WTC11 (cell line): ENCODE measurements at regions not wholly inside any gene's neighbourhood (a gene's known extent, or its start where the extent isn't known, plus 50 kb on each side); places are given as distances from the start of the nearest gene placed in this dataset.

Experiments used
- ATAC-seq: fragments of 200-7000 bp; cut with Tn5 transposase; 2 replicates; pipeline ENCODE4 v1.10.0; 2021; ENCODE audit warnings: mild to moderate bottlenecking, moderate library complexity
- CTCF ChIA-PET: fragments of 300-600 bp; sonication (Branson Sonifier 250); formaldehyde crosslinking; loops from one replicate; lab custom pipeline; 2021; ENCODE audit warnings: antibody characterized with exemption; lab: Charles Lee
- POLR2A ChIA-PET: fragments of 350-600 bp; sonication (Branson Sonifier 250); formaldehyde crosslinking; loops from one replicate; lab custom pipeline; 2021; ENCODE audit warnings: antibody characterized with exemption; lab: Charles Lee
- DNase-seq: peaks from one replicate; pipeline ENCODE4 v3.0.0; 2021; ENCODE audit warnings: low spot score
- H3K27ac Mint-ChIP-seq: 2 replicates; pipeline ENCODE4 v1.8.0; 2021; ENCODE audit warnings: mixed read lengths
- H3K27me3 Mint-ChIP-seq: 2 replicates; pipeline ENCODE4 v1.8.0; 2021; ENCODE audit warnings: low read depth, mild to moderate bottlenecking, moderate library complexity, mixed read lengths
- H3K36me3 Mint-ChIP-seq: 2 replicates; pipeline ENCODE4 v1.8.0; 2021; ENCODE audit warnings: mixed read lengths
- H3K4me1 Mint-ChIP-seq: 2 replicates; pipeline ENCODE4 v1.8.0; 2022; ENCODE audit warnings: mixed read lengths
- H3K4me3 Mint-ChIP-seq: 2 replicates; pipeline ENCODE4 v1.8.0; 2021; ENCODE audit warnings: mild to moderate bottlenecking, moderate library complexity, mixed read lengths
- H3K9me3 Mint-ChIP-seq: 2 replicates; pipeline ENCODE4 v1.8.0; 2021; ENCODE audit warnings: mixed read lengths
- ELF4 ChIP-seq: sonication (generic); formaldehyde crosslinking; IDR thresholded peaks from 2 replicates; pipeline ENCODE4 v1.8.1; 2022; ENCODE audit warnings: low read depth, mild to moderate bottlenecking, moderate library complexity, missing genetic modification reagents
- ETV6 ChIP-seq: sonication (generic); formaldehyde crosslinking; IDR thresholded peaks from 2 replicates; pipeline ENCODE4 v1.8.1; 2022; ENCODE audit warnings: mild to moderate bottlenecking, missing genetic modification reagents
- GRHL2 ChIP-seq: fragments of 250-450 bp; sonication (Bioruptor Pico); IDR thresholded peaks from 2 replicates; pipeline ENCODE4 v1.8.0; 2022; ENCODE audit warnings: mild to moderate bottlenecking, moderate library complexity; ENCODE audit not compliant: insufficient replicate concordance, severe bottlenecking
- HMGA2 ChIP-seq: fragments of 250-450 bp; sonication (Bioruptor Pico); IDR thresholded peaks from 2 replicates; pipeline ENCODE4 v1.4.0; 2021; ENCODE audit warnings: mild to moderate bottlenecking, moderate library complexity
- KAT7 ChIP-seq: sonication (generic); formaldehyde crosslinking; IDR thresholded peaks from 2 replicates; pipeline ENCODE4 v1.8.1; 2023; ENCODE audit warnings: missing genetic modification reagents, mild to moderate bottlenecking, borderline replicate concordance
- ZNF416 ChIP-seq: fragments of 250-450 bp; sonication (Bioruptor Pico); IDR thresholded peaks from 2 replicates; pipeline ENCODE4 v1.9.0; 2021; ENCODE audit warnings: mild to moderate bottlenecking, inconsistent platforms
- TF ChIP-seq, protein P1 (sequence below): sonication (generic); formaldehyde crosslinking; conservative IDR thresholded peaks from 2 replicates; pipeline ENCODE4 v1.8.1; 2023; ENCODE audit warnings: mild to moderate bottlenecking, low read depth, missing genetic modification reagents, moderate library complexity
- TF ChIP-seq, protein P2 (sequence below): fragments of 200-600 bp; IDR thresholded peaks from 2 replicates; pipeline ENCODE4 v1.8.0; 2022; ENCODE audit warnings: antibody characterized with exemption
- TF ChIP-seq, protein P3 (sequence below): fragments of 250-450 bp; sonication (Bioruptor Pico); IDR thresholded peaks from 2 replicates; pipeline ENCODE4 v2.1.2; 2022; ENCODE audit warnings: mild to moderate bottlenecking, moderate library complexity
- TF ChIP-seq, protein P4 (sequence below): sonication (generic); formaldehyde crosslinking; IDR thresholded peaks from 2 replicates; pipeline ENCODE4 v1.8.0; 2022; ENCODE audit warnings: mild to moderate bottlenecking, missing genetic modification reagents
- TF ChIP-seq, protein P5 (sequence below): sonication (generic); formaldehyde crosslinking; conservative IDR thresholded peaks from 2 replicates; pipeline ENCODE4 v1.8.1; 2022; ENCODE audit warnings: mild to moderate bottlenecking, missing genetic modification reagents
- TF ChIP-seq, protein P6 (sequence below): sonication (generic); formaldehyde crosslinking; IDR thresholded peaks from 2 replicates; pipeline ENCODE4 v1.8.0; 2023; ENCODE audit warnings: missing genetic modification reagents
- TF ChIP-seq, protein P7 (sequence below): sonication (generic); formaldehyde crosslinking; IDR thresholded peaks from 2 replicates; pipeline ENCODE4 v1.8.1; 2023; ENCODE audit warnings: mild to moderate bottlenecking, missing genetic modification reagents

DNA sequence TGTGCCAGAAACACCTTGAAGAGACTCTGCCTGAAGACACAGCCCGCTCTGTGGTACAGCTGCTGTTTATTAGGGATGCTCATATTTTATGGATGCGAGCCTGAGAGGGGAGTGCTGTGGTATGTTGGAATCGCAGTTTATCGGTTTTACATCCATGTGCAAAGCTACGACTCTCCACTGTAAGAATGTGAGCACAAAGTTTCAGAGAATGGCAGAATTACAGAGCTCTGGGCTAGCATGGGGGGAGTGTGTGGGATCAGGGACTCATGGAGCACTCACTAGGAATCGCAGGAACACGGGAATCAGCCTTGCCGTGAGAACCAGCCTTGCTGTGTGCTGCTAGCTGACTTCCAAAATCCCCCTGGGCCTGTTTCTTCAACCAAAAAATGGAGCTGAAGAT lies 199.9 kb downstream of the RNF144A start:
- Mint-ChIP-seq H3K9me3 (peaks cover 16% of the 10 kb centered on the region), H3K36me3 (peaks cover 5% of the 10 kb centered on the region; the same call in 1 of the 2 replicates), H3K4me1 (peaks cover 5% of the 10 kb centered on the region; the same call in 1 of the 2 replicates), H3K27me3 (no peaks in the 10 kb centered on the region), H3K4me3 (no peak overlapping the region), H3K27ac (no peak overlapping the region)
- CTCF ChIA-PET = interaction anchor here (1.1 to 1.2 kb wide), 2 partner anchors 14 to 206 kb away, joined by 3 read pairs; no protein-coding TSS in a partner anchor
- DNase-seq (no peak), ATAC-seq (no peak)
- POLR2A ChIA-PET = no interaction called here
- TF ChIP-seq, protein P1, sequence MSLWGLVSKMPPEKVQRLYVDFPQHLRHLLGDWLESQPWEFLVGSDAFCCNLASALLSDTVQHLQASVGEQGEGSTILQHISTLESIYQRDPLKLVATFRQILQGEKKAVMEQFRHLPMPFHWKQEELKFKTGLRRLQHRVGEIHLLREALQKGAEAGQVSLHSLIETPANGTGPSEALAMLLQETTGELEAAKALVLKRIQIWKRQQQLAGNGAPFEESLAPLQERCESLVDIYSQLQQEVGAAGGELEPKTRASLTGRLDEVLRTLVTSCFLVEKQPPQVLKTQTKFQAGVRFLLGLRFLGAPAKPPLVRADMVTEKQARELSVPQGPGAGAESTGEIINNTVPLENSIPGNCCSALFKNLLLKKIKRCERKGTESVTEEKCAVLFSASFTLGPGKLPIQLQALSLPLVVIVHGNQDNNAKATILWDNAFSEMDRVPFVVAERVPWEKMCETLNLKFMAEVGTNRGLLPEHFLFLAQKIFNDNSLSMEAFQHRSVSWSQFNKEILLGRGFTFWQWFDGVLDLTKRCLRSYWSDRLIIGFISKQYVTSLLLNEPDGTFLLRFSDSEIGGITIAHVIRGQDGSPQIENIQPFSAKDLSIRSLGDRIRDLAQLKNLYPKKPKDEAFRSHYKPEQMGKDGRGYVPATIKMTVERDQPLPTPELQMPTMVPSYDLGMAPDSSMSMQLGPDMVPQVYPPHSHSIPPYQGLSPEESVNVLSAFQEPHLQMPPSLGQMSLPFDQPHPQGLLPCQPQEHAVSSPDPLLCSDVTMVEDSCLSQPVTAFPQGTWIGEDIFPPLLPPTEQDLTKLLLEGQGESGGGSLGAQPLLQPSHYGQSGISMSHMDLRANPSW = no peak
- TF ChIP-seq ELF4 (CRISPR knock-in tag) = no peak
- TF ChIP-seq, protein P2, sequence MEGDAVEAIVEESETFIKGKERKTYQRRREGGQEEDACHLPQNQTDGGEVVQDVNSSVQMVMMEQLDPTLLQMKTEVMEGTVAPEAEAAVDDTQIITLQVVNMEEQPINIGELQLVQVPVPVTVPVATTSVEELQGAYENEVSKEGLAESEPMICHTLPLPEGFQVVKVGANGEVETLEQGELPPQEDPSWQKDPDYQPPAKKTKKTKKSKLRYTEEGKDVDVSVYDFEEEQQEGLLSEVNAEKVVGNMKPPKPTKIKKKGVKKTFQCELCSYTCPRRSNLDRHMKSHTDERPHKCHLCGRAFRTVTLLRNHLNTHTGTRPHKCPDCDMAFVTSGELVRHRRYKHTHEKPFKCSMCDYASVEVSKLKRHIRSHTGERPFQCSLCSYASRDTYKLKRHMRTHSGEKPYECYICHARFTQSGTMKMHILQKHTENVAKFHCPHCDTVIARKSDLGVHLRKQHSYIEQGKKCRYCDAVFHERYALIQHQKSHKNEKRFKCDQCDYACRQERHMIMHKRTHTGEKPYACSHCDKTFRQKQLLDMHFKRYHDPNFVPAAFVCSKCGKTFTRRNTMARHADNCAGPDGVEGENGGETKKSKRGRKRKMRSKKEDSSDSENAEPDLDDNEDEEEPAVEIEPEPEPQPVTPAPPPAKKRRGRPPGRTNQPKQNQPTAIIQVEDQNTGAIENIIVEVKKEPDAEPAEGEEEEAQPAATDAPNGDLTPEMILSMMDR = no peak

DNA sequence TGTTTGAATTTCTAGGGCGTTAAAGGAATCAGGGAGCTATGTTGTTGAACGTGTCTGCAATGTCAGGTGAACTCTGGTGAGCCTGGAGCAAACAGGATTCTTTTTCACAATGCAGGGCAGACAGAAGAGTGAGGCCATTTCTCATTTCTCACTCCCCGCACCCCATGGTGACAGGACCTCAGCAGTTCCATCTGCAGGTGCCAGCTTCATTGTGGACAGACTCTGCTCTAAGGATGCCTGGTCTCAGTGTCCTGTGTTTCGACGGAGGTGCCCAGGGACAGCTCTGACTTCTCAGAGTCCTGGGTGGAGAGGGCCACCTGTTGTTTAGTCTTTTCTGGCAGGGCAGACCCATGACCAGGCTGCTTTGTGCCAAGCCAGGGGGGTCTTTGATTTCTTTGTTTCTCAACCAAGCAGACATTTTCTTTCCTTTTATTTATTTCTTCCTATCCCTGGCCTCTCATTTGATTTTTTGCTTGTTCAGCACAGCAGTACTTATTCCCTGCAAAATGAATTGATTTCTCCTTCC lies 201.5 kb downstream of the RNF144A start:
- CTCF ChIA-PET = interaction anchor here (1.0 kb wide), 1 partner anchor 15 kb away, joined by 3 read pairs; no protein-coding TSS in a partner anchor
- H3K36me3 Mint-ChIP-seq = peaks cover 2% of the 10 kb centered on the region; the same call in 1 of the 2 replicates
- H3K4me1 Mint-ChIP-seq = peaks cover 5% of the 10 kb centered on the region; the same call in 1 of the 2 replicates
- H3K9me3 Mint-ChIP-seq = peaks cover 9% of the 10 kb centered on the region
- POLR2A ChIA-PET = no interaction called here
- no peak overlapping the region for H3K4me3 Mint-ChIP-seq
- ATAC-seq (peak; percentile 30), DNase-seq (no peak)
- no peak overlapping the region for H3K27ac Mint-ChIP-seq
- no peaks in the 10 kb centered on the region for H3K27me3 Mint-ChIP-seq
- TF ChIP-seq, protein P3, sequence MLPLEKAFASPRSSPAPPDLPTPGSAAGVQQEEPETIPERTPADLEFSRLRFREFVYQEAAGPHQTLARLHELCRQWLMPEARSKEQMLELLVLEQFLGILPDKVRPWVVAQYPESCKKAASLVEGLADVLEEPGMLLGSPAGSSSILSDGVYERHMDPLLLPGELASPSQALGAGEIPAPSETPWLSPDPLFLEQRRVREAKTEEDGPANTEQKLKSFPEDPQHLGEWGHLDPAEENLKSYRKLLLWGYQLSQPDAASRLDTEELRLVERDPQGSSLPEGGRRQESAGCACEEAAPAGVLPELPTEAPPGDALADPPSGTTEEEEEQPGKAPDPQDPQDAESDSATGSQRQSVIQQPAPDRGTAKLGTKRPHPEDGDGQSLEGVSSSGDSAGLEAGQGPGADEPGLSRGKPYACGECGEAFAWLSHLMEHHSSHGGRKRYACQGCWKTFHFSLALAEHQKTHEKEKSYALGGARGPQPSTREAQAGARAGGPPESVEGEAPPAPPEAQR (CRISPR knock-in tag) = no peak
- TF ChIP-seq, protein P4, sequence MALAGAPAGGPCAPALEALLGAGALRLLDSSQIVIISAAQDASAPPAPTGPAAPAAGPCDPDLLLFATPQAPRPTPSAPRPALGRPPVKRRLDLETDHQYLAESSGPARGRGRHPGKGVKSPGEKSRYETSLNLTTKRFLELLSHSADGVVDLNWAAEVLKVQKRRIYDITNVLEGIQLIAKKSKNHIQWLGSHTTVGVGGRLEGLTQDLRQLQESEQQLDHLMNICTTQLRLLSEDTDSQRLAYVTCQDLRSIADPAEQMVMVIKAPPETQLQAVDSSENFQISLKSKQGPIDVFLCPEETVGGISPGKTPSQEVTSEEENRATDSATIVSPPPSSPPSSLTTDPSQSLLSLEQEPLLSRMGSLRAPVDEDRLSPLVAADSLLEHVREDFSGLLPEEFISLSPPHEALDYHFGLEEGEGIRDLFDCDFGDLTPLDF (CRISPR knock-in tag) = no peak
- TF ChIP-seq, protein P5, sequence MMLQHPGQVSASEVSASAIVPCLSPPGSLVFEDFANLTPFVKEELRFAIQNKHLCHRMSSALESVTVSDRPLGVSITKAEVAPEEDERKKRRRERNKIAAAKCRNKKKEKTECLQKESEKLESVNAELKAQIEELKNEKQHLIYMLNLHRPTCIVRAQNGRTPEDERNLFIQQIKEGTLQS (CRISPR knock-in tag) = no peak
- TF ChIP-seq ETV6 (CRISPR knock-in tag) (no peak), KAT7 (CRISPR knock-in tag) (no peak), ZNF416 (CRISPR knock-in tag) (no peak), GRHL2 (CRISPR knock-in tag) (no peak), HMGA2 (CRISPR knock-in tag) (no peak)
- TF ChIP-seq, protein P6, sequence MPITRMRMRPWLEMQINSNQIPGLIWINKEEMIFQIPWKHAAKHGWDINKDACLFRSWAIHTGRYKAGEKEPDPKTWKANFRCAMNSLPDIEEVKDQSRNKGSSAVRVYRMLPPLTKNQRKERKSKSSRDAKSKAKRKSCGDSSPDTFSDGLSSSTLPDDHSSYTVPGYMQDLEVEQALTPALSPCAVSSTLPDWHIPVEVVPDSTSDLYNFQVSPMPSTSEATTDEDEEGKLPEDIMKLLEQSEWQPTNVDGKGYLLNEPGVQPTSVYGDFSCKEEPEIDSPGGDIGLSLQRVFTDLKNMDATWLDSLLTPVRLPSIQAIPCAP (CRISPR knock-in tag) = no peak
- TF ChIP-seq, protein P7, sequence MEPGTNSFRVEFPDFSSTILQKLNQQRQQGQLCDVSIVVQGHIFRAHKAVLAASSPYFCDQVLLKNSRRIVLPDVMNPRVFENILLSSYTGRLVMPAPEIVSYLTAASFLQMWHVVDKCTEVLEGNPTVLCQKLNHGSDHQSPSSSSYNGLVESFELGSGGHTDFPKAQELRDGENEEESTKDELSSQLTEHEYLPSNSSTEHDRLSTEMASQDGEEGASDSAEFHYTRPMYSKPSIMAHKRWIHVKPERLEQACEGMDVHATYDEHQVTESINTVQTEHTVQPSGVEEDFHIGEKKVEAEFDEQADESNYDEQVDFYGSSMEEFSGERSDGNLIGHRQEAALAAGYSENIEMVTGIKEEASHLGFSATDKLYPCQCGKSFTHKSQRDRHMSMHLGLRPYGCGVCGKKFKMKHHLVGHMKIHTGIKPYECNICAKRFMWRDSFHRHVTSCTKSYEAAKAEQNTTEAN (CRISPR knock-in tag) = no peak
